ENCODE measurements at regions not wholly inside any gene's neighbourhood (a gene's known extent, or its start where the extent isn't known, plus 50 kb on each side); places are given as distances from the start of the nearest gene placed in this dataset.

GRCh38 chr9:107907255-107907654 is 417.7 kb upstream of the KLF4 start:
- TF ChIP-seq SUZ12 (IDR thresholded peaks at IDR 0.05; ENCODE audit: extremely low read depth, insufficient read depth, insufficient read length), result no peak
- TF ChIP-seq YY1 (IDR thresholded peaks at IDR 0.05; ENCODE audit: insufficient read depth, insufficient read length), result no peak
- TF ChIP-seq ZNF274 (IDR thresholded peaks at IDR 0.05; ENCODE audit: low read depth, low read length), result no peak

Data from NT2/D1 (cell line).